LNCaP clone FGC (cell line): ENCODE measurements at regions not wholly inside any gene's neighbourhood (a gene's known extent, or its start where the extent isn't known, plus 50 kb on each side); places are given as distances from the start of the nearest gene placed in this dataset.

Experiments used
- DNase-seq: peaks from one replicate; pipeline ENCODE4 v3.0.0-alpha.2; 2011; ENCODE audit warnings: low read depth
- H3K4me3 ChIP-seq: 2 replicates; pipeline ENCODE4 v1.5.1; 2011; ENCODE audit warnings: mild to moderate bottlenecking, low read depth, low read length, control low read depth
- TF ChIP-seq, protein P1 (sequence below): IDR thresholded peaks from 2 replicates; pipeline ENCODE4 v1.5.1; 2012; ENCODE audit warnings: mild to moderate bottlenecking; ENCODE audit not compliant: control insufficient read depth, insufficient read depth; ENCODE audit errors: extremely low read depth

GRCh38 chr5:175579742-175580432, 78.0 kb upstream of the HRH2 start:
- no peak for DNase-seq
- TF ChIP-seq, protein P1, sequence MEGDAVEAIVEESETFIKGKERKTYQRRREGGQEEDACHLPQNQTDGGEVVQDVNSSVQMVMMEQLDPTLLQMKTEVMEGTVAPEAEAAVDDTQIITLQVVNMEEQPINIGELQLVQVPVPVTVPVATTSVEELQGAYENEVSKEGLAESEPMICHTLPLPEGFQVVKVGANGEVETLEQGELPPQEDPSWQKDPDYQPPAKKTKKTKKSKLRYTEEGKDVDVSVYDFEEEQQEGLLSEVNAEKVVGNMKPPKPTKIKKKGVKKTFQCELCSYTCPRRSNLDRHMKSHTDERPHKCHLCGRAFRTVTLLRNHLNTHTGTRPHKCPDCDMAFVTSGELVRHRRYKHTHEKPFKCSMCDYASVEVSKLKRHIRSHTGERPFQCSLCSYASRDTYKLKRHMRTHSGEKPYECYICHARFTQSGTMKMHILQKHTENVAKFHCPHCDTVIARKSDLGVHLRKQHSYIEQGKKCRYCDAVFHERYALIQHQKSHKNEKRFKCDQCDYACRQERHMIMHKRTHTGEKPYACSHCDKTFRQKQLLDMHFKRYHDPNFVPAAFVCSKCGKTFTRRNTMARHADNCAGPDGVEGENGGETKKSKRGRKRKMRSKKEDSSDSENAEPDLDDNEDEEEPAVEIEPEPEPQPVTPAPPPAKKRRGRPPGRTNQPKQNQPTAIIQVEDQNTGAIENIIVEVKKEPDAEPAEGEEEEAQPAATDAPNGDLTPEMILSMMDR, result no peak
- no peak overlapping the region for H3K4me3 ChIP-seq

GRCh38 chr5:175582697-175583096, 75.2 kb upstream of the HRH2 start:
- TF ChIP-seq, protein P1, result no peak
- no peak overlapping the region for H3K4me3 ChIP-seq
- no peak for DNase-seq

DNA sequence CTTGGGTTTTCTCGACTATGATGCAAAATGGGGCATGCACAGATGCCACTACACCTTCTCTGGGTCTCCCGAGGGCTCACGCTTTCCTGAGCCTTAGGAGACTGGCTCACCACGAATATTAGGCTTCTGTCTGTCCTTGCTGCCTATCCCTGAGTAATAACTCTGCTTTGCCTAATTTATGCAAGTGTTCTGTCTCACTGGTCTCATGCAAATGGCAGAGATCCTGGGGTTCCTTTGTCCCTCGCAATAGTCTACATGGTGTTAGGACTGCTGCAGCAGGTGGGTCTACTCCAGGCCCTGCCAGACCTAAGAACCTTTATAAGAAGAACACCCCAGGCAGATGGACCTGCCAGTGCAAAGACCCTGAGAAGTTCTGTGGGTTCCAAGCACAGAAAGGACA, 72.3 kb upstream of the HRH2 start:
- no peak for DNase-seq
- no peak overlapping the region for H3K4me3 ChIP-seq
- TF ChIP-seq, protein P1, result no peak

GRCh38 chr5:175588709-175589429, 69.0 kb upstream of the HRH2 start:
- no peak overlapping the region for H3K4me3 ChIP-seq
- TF ChIP-seq, protein P1, result no peak
- DNase-seq, result no peak

- TF ChIP-seq, protein P1, result no peak
- DNase-seq, result no peak
- H3K4me3 ChIP-seq, result no peak overlapping the region
Observed at GRCh38 chr5:175589714-175590113, 68.2 kb upstream of the HRH2 start.

- H3K4me3 ChIP-seq, result no peak overlapping the region
- TF ChIP-seq, protein P1, result no peak
- DNase-seq, result no peak
Observed at GRCh38 chr5:175590471-175590881, 67.4 kb upstream of the HRH2 start.
